PC-3 (cell line): ENCODE measurements at regions not wholly inside any gene's neighbourhood (a gene's known extent, or its start where the extent isn't known, plus 50 kb on each side); places are given as distances from the start of the nearest gene placed in this dataset.

Experiments used
- EZH2 ChIP-seq: fragments of 300-600 bp; sonication (generic); IDR thresholded peaks from one replicate; pipeline ENCODE4 v1.6.1; 2017; ENCODE audit warnings: antibody characterized with exemption, mild to moderate bottlenecking, low read length; ENCODE audit not compliant: unreplicated experiment
- EZH2phosphoT487 ChIP-seq: fragments of 300-600 bp; sonication (generic); IDR thresholded peaks from 2 replicates; pipeline ENCODE4 v1.6.1; 2018; ENCODE audit warnings: mild to moderate bottlenecking, antibody characterized with exemption, low read length, borderline replicate concordance
- TF ChIP-seq, protein P1 (sequence below): fragments of 300-600 bp; sonication (generic); conservative IDR thresholded peaks from 2 replicates; pipeline ENCODE4 v1.5.1; 2017; ENCODE audit warnings: antibody characterized with exemption, low read depth, mild to moderate bottlenecking, low read length

- TF ChIP-seq, protein P1, sequence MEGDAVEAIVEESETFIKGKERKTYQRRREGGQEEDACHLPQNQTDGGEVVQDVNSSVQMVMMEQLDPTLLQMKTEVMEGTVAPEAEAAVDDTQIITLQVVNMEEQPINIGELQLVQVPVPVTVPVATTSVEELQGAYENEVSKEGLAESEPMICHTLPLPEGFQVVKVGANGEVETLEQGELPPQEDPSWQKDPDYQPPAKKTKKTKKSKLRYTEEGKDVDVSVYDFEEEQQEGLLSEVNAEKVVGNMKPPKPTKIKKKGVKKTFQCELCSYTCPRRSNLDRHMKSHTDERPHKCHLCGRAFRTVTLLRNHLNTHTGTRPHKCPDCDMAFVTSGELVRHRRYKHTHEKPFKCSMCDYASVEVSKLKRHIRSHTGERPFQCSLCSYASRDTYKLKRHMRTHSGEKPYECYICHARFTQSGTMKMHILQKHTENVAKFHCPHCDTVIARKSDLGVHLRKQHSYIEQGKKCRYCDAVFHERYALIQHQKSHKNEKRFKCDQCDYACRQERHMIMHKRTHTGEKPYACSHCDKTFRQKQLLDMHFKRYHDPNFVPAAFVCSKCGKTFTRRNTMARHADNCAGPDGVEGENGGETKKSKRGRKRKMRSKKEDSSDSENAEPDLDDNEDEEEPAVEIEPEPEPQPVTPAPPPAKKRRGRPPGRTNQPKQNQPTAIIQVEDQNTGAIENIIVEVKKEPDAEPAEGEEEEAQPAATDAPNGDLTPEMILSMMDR, result no peak
- TF ChIP-seq EZH2, result no peak
- TF ChIP-seq EZH2phosphoT487, result no peak
These were observed 567.5 kb downstream of the BCL11A start for GRCh38 chr2:59985923-59986322.
